ENCODE measurements at regions not wholly inside any gene's neighbourhood (a gene's known extent, or its start where the extent isn't known, plus 50 kb on each side); places are given as distances from the start of the nearest gene placed in this dataset.

DNA sequence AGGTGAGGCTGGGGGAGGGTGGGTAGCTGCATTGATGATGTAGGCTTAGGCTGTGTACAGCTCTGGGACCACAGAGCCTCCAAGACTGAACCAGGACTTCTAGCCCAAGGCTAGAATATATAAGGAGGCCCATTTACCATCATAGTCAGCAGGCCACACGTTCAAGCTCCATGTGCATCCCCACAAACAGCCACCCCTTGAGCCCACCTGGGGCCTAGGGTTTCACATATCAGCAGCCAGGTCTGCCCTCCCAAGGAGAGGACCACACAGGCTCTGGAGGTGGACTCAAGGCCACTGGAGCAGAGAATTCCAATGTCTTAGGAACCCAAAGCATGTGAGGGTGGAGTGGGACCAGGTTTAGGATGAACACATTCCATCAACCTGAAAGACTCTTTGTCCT, 230.5 kb downstream of the TTC32 start:
- no peaks in the 10 kb centered on the region for H3K9me3 Mint-ChIP-seq (ENCODE audit: unreplicated experiment)
- no peaks in the 10 kb centered on the region for H3K4me1 Mint-ChIP-seq (ENCODE audit: insufficient read depth, unreplicated experiment)
- no TSS peak for BruUV-seq (replicated peaks)
- ChIA-PET POLR2A (interaction anchor here (0.7 kb wide), 1 partner anchor 325 kb away, joined by 3 read pairs; no protein-coding TSS in a partner anchor), CTCF (interaction anchor here (0.8 to 8.8 kb wide), 3 partner anchors 195 to 308 kb away, joined by 3 to 62 read pairs (median 3); no protein-coding TSS in a partner anchor)
- H3K27ac Mint-ChIP-seq (ENCODE audit: low read depth, unreplicated experiment): no peak overlapping the region
- intact Hi-C loops (cut with micrococcal nuclease): no loop called here
- H3K36me3 Mint-ChIP-seq (ENCODE audit: insufficient read depth, unreplicated experiment): no peaks in the 10 kb centered on the region
- no peaks in the 10 kb centered on the region for H3K27me3 Mint-ChIP-seq (ENCODE audit: insufficient read depth, unreplicated experiment)
- DNase-seq (ENCODE audit: unreplicated experiment): no peak
- no peak overlapping the region for H3K4me3 Mint-ChIP-seq (ENCODE audit: unreplicated experiment)
- TF ChIP-seq, protein P1, sequence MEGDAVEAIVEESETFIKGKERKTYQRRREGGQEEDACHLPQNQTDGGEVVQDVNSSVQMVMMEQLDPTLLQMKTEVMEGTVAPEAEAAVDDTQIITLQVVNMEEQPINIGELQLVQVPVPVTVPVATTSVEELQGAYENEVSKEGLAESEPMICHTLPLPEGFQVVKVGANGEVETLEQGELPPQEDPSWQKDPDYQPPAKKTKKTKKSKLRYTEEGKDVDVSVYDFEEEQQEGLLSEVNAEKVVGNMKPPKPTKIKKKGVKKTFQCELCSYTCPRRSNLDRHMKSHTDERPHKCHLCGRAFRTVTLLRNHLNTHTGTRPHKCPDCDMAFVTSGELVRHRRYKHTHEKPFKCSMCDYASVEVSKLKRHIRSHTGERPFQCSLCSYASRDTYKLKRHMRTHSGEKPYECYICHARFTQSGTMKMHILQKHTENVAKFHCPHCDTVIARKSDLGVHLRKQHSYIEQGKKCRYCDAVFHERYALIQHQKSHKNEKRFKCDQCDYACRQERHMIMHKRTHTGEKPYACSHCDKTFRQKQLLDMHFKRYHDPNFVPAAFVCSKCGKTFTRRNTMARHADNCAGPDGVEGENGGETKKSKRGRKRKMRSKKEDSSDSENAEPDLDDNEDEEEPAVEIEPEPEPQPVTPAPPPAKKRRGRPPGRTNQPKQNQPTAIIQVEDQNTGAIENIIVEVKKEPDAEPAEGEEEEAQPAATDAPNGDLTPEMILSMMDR (IDR thresholded peaks at IDR 0.05; ENCODE audit: unreplicated experiment): no peak

DNA sequence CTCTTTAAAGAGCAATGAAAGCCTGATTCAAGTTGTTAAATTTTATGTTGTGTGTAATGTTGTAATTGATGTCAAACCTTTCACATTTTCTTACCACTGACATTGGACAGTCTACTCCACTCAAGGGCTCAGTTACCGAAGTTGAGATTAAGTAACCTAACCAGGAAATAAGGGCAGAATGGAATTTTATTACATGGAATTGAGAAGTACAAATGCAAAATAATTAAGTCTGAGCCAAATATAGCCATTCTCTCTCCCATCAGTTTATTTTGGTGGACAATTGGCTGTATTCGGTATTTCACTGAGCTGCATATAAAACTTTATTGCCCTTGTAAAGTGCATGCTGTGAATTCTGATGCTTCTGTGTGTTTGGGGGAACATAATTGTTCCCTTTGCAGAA, 231.5 kb downstream of the TTC32 start:
- BruUV-seq (replicated peaks): no TSS peak
- no peaks in the 10 kb centered on the region for H3K27me3 Mint-ChIP-seq (ENCODE audit: insufficient read depth, unreplicated experiment)
- intact Hi-C loops (cut with micrococcal nuclease): no loop called here
- H3K9me3 Mint-ChIP-seq (ENCODE audit: unreplicated experiment): no peaks in the 10 kb centered on the region
- TF ChIP-seq, protein P1 (IDR thresholded peaks at IDR 0.05; ENCODE audit: unreplicated experiment): no peak
- ChIA-PET POLR2A (no interaction called here), CTCF (interaction anchor here (0.6 to 8.8 kb wide), 5 partner anchors 301 to 920 kb away, joined by 3 to 62 read pairs (median 3); no protein-coding TSS in a partner anchor)
- H3K27ac Mint-ChIP-seq (ENCODE audit: low read depth, unreplicated experiment): no peak overlapping the region
- no peaks in the 10 kb centered on the region for H3K36me3 Mint-ChIP-seq (ENCODE audit: insufficient read depth, unreplicated experiment)
- no peak for DNase-seq (ENCODE audit: unreplicated experiment)
- H3K4me3 Mint-ChIP-seq (ENCODE audit: unreplicated experiment): no peak overlapping the region
- no peaks in the 10 kb centered on the region for H3K4me1 Mint-ChIP-seq (ENCODE audit: insufficient read depth, unreplicated experiment)

DNA sequence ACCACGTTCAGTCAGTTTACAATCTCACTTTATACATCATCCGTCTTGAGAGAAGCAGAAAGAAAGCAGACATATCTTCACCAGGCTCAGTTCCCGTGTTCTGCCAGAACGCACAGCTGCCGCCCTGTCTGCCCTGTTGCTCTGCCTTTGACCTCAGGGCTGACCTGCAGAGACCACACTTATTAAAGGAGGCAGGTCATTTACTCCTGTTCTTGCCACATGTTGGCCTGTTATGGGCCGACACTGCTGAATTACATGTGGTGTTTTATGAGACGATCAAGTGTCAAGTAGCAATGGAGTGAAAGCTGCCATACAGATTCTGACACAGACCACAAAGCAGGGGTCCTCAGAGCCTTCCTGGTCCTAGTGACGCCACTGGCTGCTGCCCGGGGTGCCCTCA, 232.2 kb downstream of the TTC32 start:
- Mint-ChIP-seq H3K27ac (ENCODE audit: low read depth, unreplicated experiment) (no peak overlapping the region), H3K4me1 (ENCODE audit: insufficient read depth, unreplicated experiment) (no peaks in the 10 kb centered on the region), H3K36me3 (ENCODE audit: insufficient read depth, unreplicated experiment) (no peaks in the 10 kb centered on the region), H3K27me3 (ENCODE audit: insufficient read depth, unreplicated experiment) (no peaks in the 10 kb centered on the region), H3K4me3 (ENCODE audit: unreplicated experiment) (no peak overlapping the region), H3K9me3 (ENCODE audit: unreplicated experiment) (no peaks in the 10 kb centered on the region)
- no peak for DNase-seq (ENCODE audit: unreplicated experiment)
- ChIA-PET POLR2A (no interaction called here), CTCF (interaction anchor here (0.6 to 8.8 kb wide), 2 partner anchors 300 to 783 kb away, joined by 3 to 62 read pairs; no protein-coding TSS in a partner anchor)
- BruUV-seq (replicated peaks): no TSS peak
- TF ChIP-seq, protein P1 (IDR thresholded peaks at IDR 0.05; ENCODE audit: unreplicated experiment): no peak
- intact Hi-C loops (cut with micrococcal nuclease): loop anchor here (5.0 kb wide), 1 partner anchor 1147 kb away; no protein-coding TSS in a partner anchor

DNA sequence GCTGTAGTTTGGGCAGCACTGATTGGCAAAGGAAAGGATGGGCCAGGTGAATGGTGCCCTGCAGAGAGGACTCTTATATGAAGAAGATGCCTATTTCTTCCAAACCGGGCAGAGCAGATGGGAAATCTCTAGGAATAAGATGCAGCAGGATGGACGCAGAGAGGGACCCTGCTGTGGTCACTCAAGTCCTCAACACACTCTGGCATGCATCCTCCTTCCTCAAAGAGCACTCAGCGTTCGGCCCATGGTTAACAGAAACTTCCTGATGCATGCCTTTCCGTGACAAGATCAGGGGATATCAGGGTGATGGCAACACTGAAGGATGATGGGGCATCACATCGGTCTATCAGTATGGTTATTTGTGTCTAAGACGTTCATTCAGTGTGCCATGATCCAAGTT, 232.7 kb downstream of the TTC32 start:
- no peaks in the 10 kb centered on the region for H3K9me3 Mint-ChIP-seq (ENCODE audit: unreplicated experiment)
- ChIA-PET POLR2A (no interaction called here), CTCF (interaction anchor here (0.6 to 8.8 kb wide), 2 partner anchors 41 to 300 kb away, joined by 3 to 62 read pairs; no protein-coding TSS in a partner anchor)
- no peaks in the 10 kb centered on the region for H3K4me1 Mint-ChIP-seq (ENCODE audit: insufficient read depth, unreplicated experiment)
- H3K27ac Mint-ChIP-seq (ENCODE audit: low read depth, unreplicated experiment): no peak overlapping the region
- TF ChIP-seq, protein P1 (IDR thresholded peaks at IDR 0.05; ENCODE audit: unreplicated experiment): no peak
- H3K4me3 Mint-ChIP-seq (ENCODE audit: unreplicated experiment): no peak overlapping the region
- H3K27me3 Mint-ChIP-seq (ENCODE audit: insufficient read depth, unreplicated experiment): no peaks in the 10 kb centered on the region
- intact Hi-C loops (cut with micrococcal nuclease): loop anchor here (5.0 kb wide), 1 partner anchor 1147 kb away; no protein-coding TSS in a partner anchor
- no peak for DNase-seq (ENCODE audit: unreplicated experiment)
- no TSS peak for BruUV-seq (replicated peaks)
- H3K36me3 Mint-ChIP-seq (ENCODE audit: insufficient read depth, unreplicated experiment): no peaks in the 10 kb centered on the region
